ENCODE measurements at regions not wholly inside any gene's neighbourhood (a gene's known extent, or its start where the extent isn't known, plus 50 kb on each side); places are given as distances from the start of the nearest gene placed in this dataset.

DNA sequence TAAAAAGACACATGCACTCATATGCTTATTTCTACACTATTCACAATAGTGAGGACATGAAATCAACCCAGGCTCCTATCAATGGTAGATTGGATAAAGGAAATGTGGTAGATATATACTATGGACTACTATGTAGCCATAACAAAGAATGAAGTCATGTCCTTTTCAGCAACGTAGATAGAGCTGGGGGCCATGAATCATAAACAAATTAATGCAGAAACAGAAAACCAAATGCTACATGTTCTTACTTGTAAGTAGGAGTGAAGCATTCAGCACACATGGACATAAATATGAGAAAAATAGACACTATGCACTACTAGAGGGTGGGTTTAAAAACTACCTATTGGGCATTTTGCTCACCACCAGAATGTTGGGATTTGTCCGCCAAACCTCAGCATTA, 278.0 kb upstream of the MIS18BP1 start:
- TF ChIP-seq CTCF (IDR thresholded peaks at IDR 0.05; ENCODE audit: low read depth, low read length), result no peak
- no peak for TF ChIP-seq EZH2phosphoT487 (IDR thresholded peaks at IDR 0.05; ENCODE audit: low read depth)

Data from OCI-LY3 (cell line).